KMS-11 (cell line): ENCODE measurements at regions not wholly inside any gene's neighbourhood (a gene's known extent, or its start where the extent isn't known, plus 50 kb on each side); places are given as distances from the start of the nearest gene placed in this dataset.

ENCODE experiments used
- H2AFZ ChIP-seq: fragments of 200-600 bp; sonication (generic); 2 replicates; pipeline ENCODE4 v1.6.1; 2016; ENCODE audit warnings: antibody characterized with exemption, mixed run types, low read depth
- H3K27ac ChIP-seq: fragments of 200-600 bp; sonication (generic); 2 replicates; pipeline ENCODE4 v1.6.1; 2016; ENCODE audit warnings: mild to moderate bottlenecking, mixed run types
- H3K27me3 ChIP-seq: fragments of 200-600 bp; sonication (generic); 2 replicates; pipeline ENCODE4 v1.6.1; 2017; ENCODE audit warnings: mild to moderate bottlenecking, low read depth, mixed run types, moderate library complexity; ENCODE audit not compliant: insufficient read depth
- H3K36me3 ChIP-seq: fragments of 200-600 bp; sonication (generic); 2 replicates; pipeline ENCODE4 v1.6.1; 2017; ENCODE audit warnings: mild to moderate bottlenecking, mixed run types; ENCODE audit not compliant: insufficient read depth
- H3K4me1 ChIP-seq: fragments of 200-600 bp; sonication (generic); 2 replicates; pipeline ENCODE4 v1.6.1; 2016; ENCODE audit warnings: mild to moderate bottlenecking, low read depth, mixed run types; ENCODE audit not compliant: poor library complexity, severe bottlenecking
- H3K4me2 ChIP-seq: fragments of 200-600 bp; sonication (generic); 2 replicates; pipeline ENCODE4 v1.7.0; 2016; ENCODE audit warnings: mild to moderate bottlenecking, mixed run types
- H3K4me3 ChIP-seq: fragments of 200-600 bp; sonication (generic); IDR thresholded peaks from 2 replicates; pipeline ENCODE4 v1.6.1; 2017; ENCODE audit warnings: low read depth, low read length, mixed read lengths; ENCODE audit not compliant: insufficient read depth
- H3K79me2 ChIP-seq: fragments of 200-600 bp; sonication (generic); 2 replicates; pipeline ENCODE4 v1.6.1; 2016; ENCODE audit warnings: low read depth, mixed run types; ENCODE audit not compliant: insufficient read depth
- H3K9ac ChIP-seq: fragments of 200-600 bp; sonication (generic); 2 replicates; pipeline ENCODE4 v1.6.1; 2016; ENCODE audit warnings: mild to moderate bottlenecking, mixed run types
- H4K20me1 ChIP-seq: fragments of 200-600 bp; sonication (generic); 2 replicates; pipeline ENCODE4 v1.6.1; 2016; ENCODE audit warnings: mild to moderate bottlenecking, mixed run types; ENCODE audit not compliant: insufficient read depth
- CTCF ChIP-seq: fragments of 200-600 bp; sonication (generic); conservative IDR thresholded peaks from 2 replicates; pipeline ENCODE4 v1.6.1; 2017; ENCODE audit warnings: low read depth, mild to moderate bottlenecking, antibody characterized with exemption, low read length, moderate library complexity, mixed read lengths

GRCh38 chr4:116665716-116666115 is 419.7 kb downstream of the TRAM1L1 start:
- TF ChIP-seq CTCF: no peak
- Histone ChIP-seq H3K9ac (no peak overlapping the region), H3K4me2 (no peak overlapping the region), H3K27me3 (no peaks in the 10 kb centered on the region), H3K36me3 (no peaks in the 10 kb centered on the region), H3K4me1 (no peaks in the 10 kb centered on the region), H3K79me2 (no peaks in the 10 kb centered on the region), H3K4me3 (no peak overlapping the region), H2AFZ (no peak overlapping the region), H4K20me1 (no peaks in the 10 kb centered on the region), H3K27ac (no peak overlapping the region)

GRCh38 chr4:116664198-116664597 is 421.2 kb downstream of the TRAM1L1 start:
- no peak for TF ChIP-seq CTCF
- Histone ChIP-seq H3K4me2 (no peak overlapping the region), H3K9ac (no peak overlapping the region), H2AFZ (no peak overlapping the region), H3K27ac (no peak overlapping the region), H3K36me3 (no peaks in the 10 kb centered on the region), H3K4me3 (no peak overlapping the region), H3K4me1 (no peaks in the 10 kb centered on the region), H4K20me1 (no peaks in the 10 kb centered on the region), H3K27me3 (no peaks in the 10 kb centered on the region), H3K79me2 (no peaks in the 10 kb centered on the region)

- Histone ChIP-seq H2AFZ (peak overlapping the region; percentile 36), H3K27me3 (no peaks in the 10 kb centered on the region)
These were observed 446.3 kb downstream of the TRAM1L1 start for GRCh38 chr4:116639070-116639577.

GRCh38 chr4:116638592-116638991 is 446.8 kb downstream of the TRAM1L1 start:
- H4K20me1 ChIP-seq: no peaks in the 10 kb centered on the region
- no peaks in the 10 kb centered on the region for H3K36me3 ChIP-seq
- no peak overlapping the region for H3K27ac ChIP-seq
- no peak overlapping the region for H2AFZ ChIP-seq
- no peak overlapping the region for H3K4me3 ChIP-seq
- no peak overlapping the region for H3K9ac ChIP-seq
- no peaks in the 10 kb centered on the region for H3K27me3 ChIP-seq
- H3K4me2 ChIP-seq: peak overlapping the region; percentile 77; the same call in 1 of the 2 replicates
- TF ChIP-seq CTCF: no peak
- H3K4me1 ChIP-seq: peaks cover 18% of the 10 kb centered on the region
- no peaks in the 10 kb centered on the region for H3K79me2 ChIP-seq

More at GRCh38 chr4:116639070-116639577, 446.3 kb downstream of the TRAM1L1 start:
- Histone ChIP-seq H3K9ac (peak overlapping the region; percentile 14; the same call in 1 of the 2 replicates), H3K79me2 (no peaks in the 10 kb centered on the region), H3K36me3 (no peaks in the 10 kb centered on the region), H3K4me2 (peak overlapping the region; percentile 77), H3K27ac (no peak overlapping the region; the same call in 1 of the 2 replicates), H3K4me3 (no peak overlapping the region), H3K4me1 (peaks cover 18% of the 10 kb centered on the region), H4K20me1 (no peaks in the 10 kb centered on the region)
- TF ChIP-seq CTCF: no peak
